HCT116 (cell line): ENCODE measurements at regions not wholly inside any gene's neighbourhood (a gene's known extent, or its start where the extent isn't known, plus 50 kb on each side); places are given as distances from the start of the nearest gene placed in this dataset.

Experiments
- ATAC-seq: fragments of 200-7000 bp; cut with Tn5 transposase; 2 replicates; pipeline ENCODE4 v1.9.1; 2020; ENCODE audit warnings: mild to moderate bottlenecking, moderate library complexity
- BruUV-seq: library from RNA; stranded (reverse); fragments of 400-500 nt; replicated peaks from 2 replicates; lab custom pipeline; 2021; lab: Mats Ljungman, UMichigan
- CTCF ChIA-PET: fragments of 300-600 bp; sonication (Branson Sonifier 250); formaldehyde crosslinking; loops from one replicate; lab custom pipeline; 2021; ENCODE audit warnings: antibody characterized with exemption; lab: Charles Lee
- POLR2A ChIA-PET: fragments of 300-600, 350-600 bp; sonication (Branson Sonifier 250); formaldehyde crosslinking; loops from one replicate; lab custom pipeline; 2021; ENCODE audit warnings: antibody characterized with exemption; lab: Charles Lee
- RAD21 ChIA-PET, 2 experiments: fragments of 300-600 bp; sonication (Branson Sonifier 250); formaldehyde crosslinking; loops; one replicate each; lab custom pipeline; 2023; ENCODE audit warnings: low total read pairs in 2 of 2; ENCODE audit not compliant: uncharacterized antibody in 2 of 2, unreplicated experiment in 2 of 2, low non-redundant PET in 1 of 2; lab: Charles Lee
- DNase-seq: peaks from one replicate; pipeline ENCODE4 v3.0.0-alpha.2; 2010; ENCODE audit warnings: low read depth, low spot score
- H2AFZ ChIP-seq: fragments of 200-600 bp; shearing (Covaris generic), sonication (generic); 2 replicates; pipeline ENCODE4 v1.6.1; 2017; ENCODE audit warnings: low read depth, mixed run types, mixed read lengths, antibody characterized with exemption, low read length; ENCODE audit not compliant: poor library complexity, severe bottlenecking
- H3K27ac ChIP-seq: 2 replicates; pipeline ENCODE4 v1.5.1; 2012; ENCODE audit warnings: low read depth, low read length
- H3K27me3 ChIP-seq: fragments of 200-600 bp; sonication (generic); 2 replicates; pipeline ENCODE4 v1.6.1; 2016; ENCODE audit warnings: mixed run types, low read length, mixed read lengths; ENCODE audit not compliant: insufficient read depth
- H3K36me3 ChIP-seq, 2 experiments: fragments of 200-500 bp in 1 of 2; fragments of 200-600 bp in 1 of 2; sonication (Bioruptor generic) in 1 of 2; sonication (generic) in 1 of 2; 2 replicates each; pipeline versions ENCODE4 v1.5.1 to v1.6.1; 2014 to 2016; ENCODE audit warnings: low read length in 2 of 2, inconsistent platforms in 1 of 2, mixed read lengths in 1 of 2, mixed run types in 1 of 2; ENCODE audit not compliant: insufficient read depth in 2 of 2, control insufficient read depth in 1 of 2
- H3K4me1 ChIP-seq, 2 experiments: fragments of 200-600 bp in 1 of 2; sonication (generic) in 1 of 2; 2 replicates each; pipeline versions ENCODE4 v1.5.1 to v1.6.1; 2012 to 2017; ENCODE audit warnings: low read length in 2 of 2, inconsistent platforms in 1 of 2, mild to moderate bottlenecking in 1 of 2, mixed read lengths in 1 of 2, mixed run types in 1 of 2, moderate library complexity in 1 of 2; ENCODE audit not compliant: insufficient read depth in 2 of 2, control insufficient read depth in 1 of 2
- H3K4me2 ChIP-seq: fragments of 200-600 bp; sonication (generic); 2 replicates; pipeline ENCODE4 v1.6.1; 2017; ENCODE audit warnings: mixed run types, low read length, mixed read lengths
- H3K4me3 ChIP-seq, 2 experiments: fragments of 200-600 bp in 1 of 2; sonication (generic) in 1 of 2; replicated peaks in 1 of 2; 2 replicates each; pipeline ENCODE4 v1.5.1; 2011 to 2016; ENCODE audit warnings: low read length in 2 of 2, control low read depth in 1 of 2, low read depth in 1 of 2, mild to moderate bottlenecking in 1 of 2, mixed read lengths in 1 of 2, mixed run types in 1 of 2
- H3K79me2 ChIP-seq: fragments of 200-600 bp; sonication (generic); 2 replicates; pipeline ENCODE4 v1.6.1; 2017; ENCODE audit warnings: mild to moderate bottlenecking, mixed run types, low read length, moderate library complexity, mixed read lengths; ENCODE audit not compliant: insufficient read depth
- H3K9ac ChIP-seq: fragments of 200-600 bp; sonication (generic); 2 replicates; pipeline ENCODE4 v1.6.1; 2016; ENCODE audit warnings: low read length, mixed read lengths
- H3K9me2 ChIP-seq: fragments of 200-600 bp; sonication (generic), shearing (Covaris generic); 2 replicates; pipeline ENCODE4 v1.6.1; 2017; ENCODE audit warnings: mixed run types, mild to moderate bottlenecking, moderate library complexity; ENCODE audit not compliant: insufficient read depth
- H3K9me3 ChIP-seq, 2 experiments: fragments of 200-500 bp in 1 of 2; fragments of 200-600 bp in 1 of 2; sonication (Bioruptor generic) in 1 of 2; sonication (generic) in 1 of 2; 2 replicates each; pipeline ENCODE4 v1.6.1; 2014 to 2017; ENCODE audit warnings: low read length in 2 of 2, mixed read lengths in 2 of 2, inconsistent platforms in 1 of 2, low read depth in 1 of 2, mild to moderate bottlenecking in 1 of 2, mixed run types in 1 of 2, moderate library complexity in 1 of 2; ENCODE audit not compliant: control insufficient read depth in 1 of 2, insufficient read depth in 1 of 2
- H4K20me1 ChIP-seq: fragments of 200-600 bp; sonication (generic), shearing (Covaris generic); 2 replicates; pipeline ENCODE4 v1.6.1; 2017; ENCODE audit warnings: mixed run types, mild to moderate bottlenecking, moderate library complexity; ENCODE audit not compliant: insufficient read depth
- CEBPB ChIP-seq: IDR thresholded peaks from 2 replicates; pipeline ENCODE4 v1.6.1; 2012; ENCODE audit warnings: low read depth
- EGR1 ChIP-seq: IDR thresholded peaks from 2 replicates; pipeline ENCODE4 v1.6.1; 2012; ENCODE audit warnings: low read depth
- EZH2 ChIP-seq: fragments of 200-600 bp; sonication (generic); IDR thresholded peaks from 2 replicates; pipeline ENCODE4 v1.6.1; 2017; ENCODE audit warnings: antibody characterized with exemption, mixed run types
- EZH2phosphoT487 ChIP-seq: fragments of 200-600 bp; IDR thresholded peaks from 2 replicates; pipeline ENCODE4 v1.6.1; 2018; ENCODE audit warnings: antibody characterized with exemption, borderline replicate concordance
- FOSL1 ChIP-seq: IDR thresholded peaks from 2 replicates; pipeline ENCODE4 v1.6.1; 2012; ENCODE audit warnings: low read depth
- POLR2A ChIP-seq: IDR thresholded peaks from 2 replicates; pipeline ENCODE4 v1.7.0; 2011; ENCODE audit warnings: borderline replicate concordance; ENCODE audit not compliant: insufficient read depth, insufficient read length; ENCODE audit errors: extremely low read depth
- POLR2AphosphoS5 ChIP-seq: IDR thresholded peaks from 2 replicates; pipeline ENCODE4 v1.6.1; 2011; ENCODE audit warnings: mild to moderate bottlenecking, low read depth, low read length, moderate library complexity
- SIN3A ChIP-seq: IDR thresholded peaks from 2 replicates; pipeline ENCODE4 v1.6.1; 2012; ENCODE audit warnings: low read depth
- SRF ChIP-seq: IDR thresholded peaks from 2 replicates; pipeline ENCODE4 v1.6.1; 2012; ENCODE audit warnings: low read depth
- TCF7L2 ChIP-seq: IDR thresholded peaks from 2 replicates; pipeline ENCODE4 v1.7.0; 2011; ENCODE audit warnings: borderline replicate concordance, inconsistent platforms; ENCODE audit not compliant: insufficient read depth, insufficient read length; ENCODE audit errors: extremely low read depth
- YY1 ChIP-seq: IDR thresholded peaks from 2 replicates; pipeline ENCODE4 v1.6.1; 2011; ENCODE audit warnings: low read length, low read depth, moderate library complexity, mild to moderate bottlenecking; ENCODE audit not compliant: insufficient replicate concordance; ENCODE audit errors: extremely low read depth
- ZFX ChIP-seq: fragments of 450-650 bp; IDR thresholded peaks from 2 replicates; pipeline ENCODE4 v1.6.1; 2017
- intact Hi-C: fragments of 100-400 bp; cut with micrococcal nuclease; formaldehyde crosslinking; loops from 2 replicates; pipeline ENCODE4 v1.10.0; 2022
- TF ChIP-seq, protein P1 (sequence below): IDR thresholded peaks from 2 replicates; pipeline ENCODE4 v1.6.1; 2012
- TF ChIP-seq, protein P2 (sequence below): IDR thresholded peaks from 2 replicates; pipeline ENCODE4 v1.6.1; 2012
- TF ChIP-seq, protein P3 (sequence below): IDR thresholded peaks from 2 replicates; pipeline ENCODE4 v1.6.1; 2011; ENCODE audit warnings: mild to moderate bottlenecking, low read length, moderate library complexity; ENCODE audit not compliant: insufficient replicate concordance; ENCODE audit errors: extremely low read depth

DNA sequence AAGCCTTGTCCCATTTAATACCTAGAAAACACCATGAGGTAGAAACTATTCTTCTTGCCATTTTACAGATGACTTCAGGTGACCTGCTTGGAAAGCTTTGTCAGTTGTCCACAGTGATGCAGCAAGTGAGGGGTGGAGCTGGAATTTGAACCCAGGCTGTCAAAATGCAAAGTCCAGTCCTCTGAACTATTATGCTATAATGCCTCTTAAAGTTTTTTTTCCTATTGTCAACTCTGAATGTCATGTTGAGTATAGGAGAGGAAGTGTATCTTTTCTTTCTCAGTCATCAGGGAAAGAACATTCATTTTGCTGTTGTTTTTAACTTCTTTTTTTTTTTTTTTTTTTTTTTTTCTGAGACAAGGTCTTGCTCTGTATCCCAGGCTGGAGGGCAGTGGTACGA is 525.6 kb downstream of the XYLT1 start:
- Histone ChIP-seq H2AFZ (no peak overlapping the region), H3K36me3 (no peaks in the 10 kb centered on the region), H4K20me1 (no peaks in the 10 kb centered on the region), H3K9me2 (no peaks in the 10 kb centered on the region), H3K4me2 (no peak overlapping the region), H3K4me3 (no peak overlapping the region), H3K79me2 (no peaks in the 10 kb centered on the region), H3K27ac (no peak overlapping the region), H3K27me3 (peaks cover 5% of the 10 kb centered on the region; the same call in 1 of the 2 replicates), H3K9me3 (no peaks in the 10 kb centered on the region), H3K9ac (no peak overlapping the region), H3K4me1 (no peaks in the 10 kb centered on the region)
- intact Hi-C loops = no loop called here
- DNase-seq (no peak), ATAC-seq (no peak)
- no TSS peak for BruUV-seq
- ChIA-PET CTCF (no interaction called here), POLR2A (no interaction called here), RAD21 (no interaction called here)
- TF ChIP-seq SRF = no peak
- no peak for TF ChIP-seq EGR1
- no peak for TF ChIP-seq SIN3A
- TF ChIP-seq, protein P1, sequence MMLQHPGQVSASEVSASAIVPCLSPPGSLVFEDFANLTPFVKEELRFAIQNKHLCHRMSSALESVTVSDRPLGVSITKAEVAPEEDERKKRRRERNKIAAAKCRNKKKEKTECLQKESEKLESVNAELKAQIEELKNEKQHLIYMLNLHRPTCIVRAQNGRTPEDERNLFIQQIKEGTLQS = no peak
- TF ChIP-seq, protein P2, sequence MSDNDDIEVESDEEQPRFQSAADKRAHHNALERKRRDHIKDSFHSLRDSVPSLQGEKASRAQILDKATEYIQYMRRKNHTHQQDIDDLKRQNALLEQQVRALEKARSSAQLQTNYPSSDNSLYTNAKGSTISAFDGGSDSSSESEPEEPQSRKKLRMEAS = no peak
- TF ChIP-seq CEBPB = no peak

DNA sequence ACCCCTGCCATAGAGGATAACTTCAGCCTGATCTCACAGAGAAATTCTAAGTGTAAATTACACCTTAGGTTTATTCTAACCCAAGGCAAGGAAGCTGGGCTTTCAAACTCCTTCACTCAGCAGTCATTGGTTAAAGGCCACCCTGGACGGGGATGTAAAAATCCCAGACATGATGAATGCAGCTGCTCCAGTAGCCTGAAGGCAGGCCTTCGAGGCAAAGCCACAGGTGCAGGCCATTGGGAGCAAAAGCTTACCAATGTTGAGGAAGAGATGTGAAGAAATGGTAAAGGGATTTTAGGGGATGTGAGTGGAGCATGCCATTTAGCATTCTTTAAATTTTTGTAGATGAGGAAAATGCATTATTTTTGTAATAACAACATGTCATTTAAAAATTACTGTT is 514.4 kb downstream of the XYLT1 start:
- ChIA-PET POLR2A (no interaction called here), RAD21 (no interaction called here), CTCF (no interaction called here)
- Histone ChIP-seq H4K20me1 (no peaks in the 10 kb centered on the region), H3K79me2 (no peaks in the 10 kb centered on the region), H3K27me3 (peaks cover 7% of the 10 kb centered on the region), H3K4me1 (no peaks in the 10 kb centered on the region), H3K36me3 (no peaks in the 10 kb centered on the region), H3K4me2 (no peak overlapping the region), H3K4me3 (no peak overlapping the region), H3K9me2 (no peaks in the 10 kb centered on the region), H3K9me3 (no peaks in the 10 kb centered on the region), H3K9ac (no peak overlapping the region), H2AFZ (no peak overlapping the region), H3K27ac (no peak overlapping the region)
- ATAC-seq (no peak), DNase-seq (no peak)
- TF ChIP-seq, protein P3, sequence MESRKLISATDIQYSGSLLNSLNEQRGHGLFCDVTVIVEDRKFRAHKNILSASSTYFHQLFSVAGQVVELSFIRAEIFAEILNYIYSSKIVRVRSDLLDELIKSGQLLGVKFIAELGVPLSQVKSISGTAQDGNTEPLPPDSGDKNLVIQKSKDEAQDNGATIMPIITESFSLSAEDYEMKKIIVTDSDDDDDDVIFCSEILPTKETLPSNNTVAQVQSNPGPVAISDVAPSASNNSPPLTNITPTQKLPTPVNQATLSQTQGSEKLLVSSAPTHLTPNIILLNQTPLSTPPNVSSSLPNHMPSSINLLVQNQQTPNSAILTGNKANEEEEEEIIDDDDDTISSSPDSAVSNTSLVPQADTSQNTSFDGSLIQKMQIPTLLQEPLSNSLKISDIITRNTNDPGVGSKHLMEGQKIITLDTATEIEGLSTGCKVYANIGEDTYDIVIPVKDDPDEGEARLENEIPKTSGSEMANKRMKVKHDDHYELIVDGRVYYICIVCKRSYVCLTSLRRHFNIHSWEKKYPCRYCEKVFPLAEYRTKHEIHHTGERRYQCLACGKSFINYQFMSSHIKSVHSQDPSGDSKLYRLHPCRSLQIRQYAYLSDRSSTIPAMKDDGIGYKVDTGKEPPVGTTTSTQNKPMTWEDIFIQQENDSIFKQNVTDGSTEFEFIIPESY = no peak
- TF ChIP-seq POLR2A (no peak), FOSL1 (no peak), EZH2 (no peak), ZFX (no peak), SIN3A (no peak), POLR2AphosphoS5 (no peak), EZH2phosphoT487 (no peak), YY1 (no peak), TCF7L2 (no peak)
- intact Hi-C loops = no loop called here
- BruUV-seq = no TSS peak
